SU-DHL-6 (cell line): ENCODE measurements at regions not wholly inside any gene's neighbourhood (a gene's known extent, or its start where the extent isn't known, plus 50 kb on each side); places are given as distances from the start of the nearest gene placed in this dataset.

Source experiments
- EZH2phosphoT487 ChIP-seq: fragments of 200-600 bp; sonication (generic), shearing (Covaris generic); conservative IDR thresholded peaks from 2 replicates; pipeline ENCODE4 v1.6.1; 2018; ENCODE audit warnings: mild to moderate bottlenecking, antibody characterized with exemption, low read length, moderate library complexity, mixed read lengths
- TF ChIP-seq, protein P1 (sequence below): fragments of 200-600 bp; sonication (generic); IDR thresholded peaks from one replicate; pipeline ENCODE4 v1.5.1; 2017; ENCODE audit warnings: antibody characterized with exemption, mild to moderate bottlenecking, low read length, moderate library complexity; ENCODE audit not compliant: insufficient read depth, poor library complexity, severe bottlenecking

DNA sequence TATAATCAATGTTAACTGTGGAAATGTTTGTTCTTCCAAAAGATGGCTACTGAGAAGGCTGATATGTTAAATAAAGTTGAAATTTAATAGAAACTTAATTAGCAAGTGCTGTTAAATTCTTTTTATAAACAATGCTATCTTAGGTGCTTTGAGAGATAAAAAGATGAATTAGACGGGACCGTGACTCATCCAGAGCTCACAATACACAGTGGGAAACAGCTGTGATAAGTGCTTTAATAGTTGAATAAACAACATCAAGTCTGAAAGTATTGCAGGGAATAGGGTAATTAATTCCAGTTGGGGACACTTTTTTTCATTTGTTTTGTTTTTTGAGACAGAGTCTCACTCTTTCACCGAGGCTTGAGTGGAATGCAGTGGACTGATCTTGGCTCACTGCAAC, 85.5 kb upstream of the DTNA start:
- TF ChIP-seq, protein P1, sequence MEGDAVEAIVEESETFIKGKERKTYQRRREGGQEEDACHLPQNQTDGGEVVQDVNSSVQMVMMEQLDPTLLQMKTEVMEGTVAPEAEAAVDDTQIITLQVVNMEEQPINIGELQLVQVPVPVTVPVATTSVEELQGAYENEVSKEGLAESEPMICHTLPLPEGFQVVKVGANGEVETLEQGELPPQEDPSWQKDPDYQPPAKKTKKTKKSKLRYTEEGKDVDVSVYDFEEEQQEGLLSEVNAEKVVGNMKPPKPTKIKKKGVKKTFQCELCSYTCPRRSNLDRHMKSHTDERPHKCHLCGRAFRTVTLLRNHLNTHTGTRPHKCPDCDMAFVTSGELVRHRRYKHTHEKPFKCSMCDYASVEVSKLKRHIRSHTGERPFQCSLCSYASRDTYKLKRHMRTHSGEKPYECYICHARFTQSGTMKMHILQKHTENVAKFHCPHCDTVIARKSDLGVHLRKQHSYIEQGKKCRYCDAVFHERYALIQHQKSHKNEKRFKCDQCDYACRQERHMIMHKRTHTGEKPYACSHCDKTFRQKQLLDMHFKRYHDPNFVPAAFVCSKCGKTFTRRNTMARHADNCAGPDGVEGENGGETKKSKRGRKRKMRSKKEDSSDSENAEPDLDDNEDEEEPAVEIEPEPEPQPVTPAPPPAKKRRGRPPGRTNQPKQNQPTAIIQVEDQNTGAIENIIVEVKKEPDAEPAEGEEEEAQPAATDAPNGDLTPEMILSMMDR = no peak
- no peak for TF ChIP-seq EZH2phosphoT487
